ENCODE measurements at regions not wholly inside any gene's neighbourhood (a gene's known extent, or its start where the extent isn't known, plus 50 kb on each side); places are given as distances from the start of the nearest gene placed in this dataset.

DNA sequence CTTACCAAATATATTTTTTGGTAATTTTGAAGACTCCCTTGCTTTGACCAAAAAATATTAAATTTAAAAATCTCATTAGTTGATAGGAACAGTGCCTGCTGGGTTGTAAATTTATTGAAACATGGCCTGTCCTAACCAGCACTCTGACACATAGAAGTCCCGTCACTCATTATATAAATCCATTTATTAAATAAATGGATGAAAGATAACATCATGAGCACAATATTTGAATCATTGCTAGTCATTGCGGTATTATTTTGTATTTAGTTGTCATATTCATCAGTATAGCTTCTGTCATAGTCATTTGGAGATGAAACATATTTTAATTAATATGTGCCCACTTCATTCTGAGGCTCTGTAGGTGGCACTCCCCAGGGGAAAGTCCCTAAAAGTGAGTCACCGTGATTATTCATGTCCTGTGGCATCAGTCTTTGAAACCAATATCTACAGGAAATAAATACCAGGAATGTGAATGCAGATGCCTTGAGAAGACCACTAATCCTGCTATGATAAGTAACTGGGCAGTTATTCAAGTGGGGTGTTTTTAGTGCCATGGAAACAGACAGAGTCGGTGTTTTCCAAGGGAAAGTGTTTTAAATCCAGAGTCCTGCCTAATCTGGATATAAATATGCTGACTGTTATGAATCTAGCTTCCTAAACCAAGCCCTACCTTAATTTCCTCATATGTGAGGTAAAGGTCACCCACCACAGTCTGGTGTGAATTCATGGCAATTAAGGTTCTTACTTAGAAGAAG lies 302.0 kb downstream of the DUSP10 start:
- DNase-seq = no peak

DNA sequence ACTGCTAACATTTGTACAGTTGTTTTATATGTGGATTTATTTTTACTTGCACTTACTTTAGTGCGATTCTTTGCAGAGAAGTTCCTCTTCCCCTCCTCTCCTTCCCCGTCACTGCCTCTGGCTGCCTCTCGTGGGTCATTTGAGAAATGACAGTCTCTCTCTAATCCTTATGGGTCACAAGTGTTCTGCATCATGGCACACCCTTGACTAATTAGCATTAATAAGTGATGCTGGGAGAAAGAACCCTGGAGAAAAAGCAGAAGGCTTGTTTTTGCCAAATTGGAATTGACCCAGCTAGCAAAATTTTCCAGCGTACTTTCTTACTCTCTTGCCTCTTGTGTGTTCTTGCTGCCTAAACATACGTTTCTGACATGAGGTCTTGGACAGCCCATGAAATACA lies 301.2 kb downstream of the DUSP10 start:
- DNase-seq = no peak

DNA sequence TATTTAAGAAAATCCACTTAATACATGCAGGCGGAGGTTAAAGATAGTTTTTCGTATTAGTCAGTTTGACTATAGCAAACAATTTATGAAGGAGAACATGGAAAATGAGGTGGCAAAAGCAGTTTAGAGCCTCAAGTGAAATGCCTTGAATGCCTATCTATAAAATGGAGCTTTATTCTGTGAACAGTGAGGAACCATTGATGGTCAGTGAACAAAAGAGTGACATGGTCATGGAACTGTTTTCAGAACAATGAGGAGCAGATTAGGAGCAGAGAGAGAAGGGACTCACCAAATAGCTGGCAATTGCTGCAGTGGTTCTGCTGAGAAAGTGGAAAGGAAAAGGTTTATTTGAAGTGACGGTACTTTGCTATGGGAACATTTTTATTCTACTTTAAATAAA lies 299.8 kb downstream of the DUSP10 start:
- DNase-seq = no peak

DNA sequence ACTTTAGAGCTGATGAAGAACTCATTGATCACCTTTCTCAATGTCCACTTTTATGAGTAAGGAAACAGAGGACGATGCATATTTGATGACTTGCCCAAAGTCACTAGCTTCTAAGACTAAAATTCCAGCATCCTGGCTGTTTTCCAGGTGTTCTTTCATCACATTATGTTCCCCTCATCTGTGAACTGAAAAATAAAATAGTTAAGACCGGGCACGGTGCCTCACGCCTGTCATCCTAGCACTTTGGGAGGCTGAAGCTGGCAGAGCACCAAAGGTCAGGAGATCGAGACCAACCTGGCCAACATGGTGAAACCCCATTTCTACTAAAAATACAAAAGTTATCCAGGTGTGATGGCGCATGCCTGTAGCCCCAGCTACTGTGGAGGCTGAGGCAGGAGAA lies 297.5 kb downstream of the DUSP10 start:
- DNase-seq = no peak

DNA sequence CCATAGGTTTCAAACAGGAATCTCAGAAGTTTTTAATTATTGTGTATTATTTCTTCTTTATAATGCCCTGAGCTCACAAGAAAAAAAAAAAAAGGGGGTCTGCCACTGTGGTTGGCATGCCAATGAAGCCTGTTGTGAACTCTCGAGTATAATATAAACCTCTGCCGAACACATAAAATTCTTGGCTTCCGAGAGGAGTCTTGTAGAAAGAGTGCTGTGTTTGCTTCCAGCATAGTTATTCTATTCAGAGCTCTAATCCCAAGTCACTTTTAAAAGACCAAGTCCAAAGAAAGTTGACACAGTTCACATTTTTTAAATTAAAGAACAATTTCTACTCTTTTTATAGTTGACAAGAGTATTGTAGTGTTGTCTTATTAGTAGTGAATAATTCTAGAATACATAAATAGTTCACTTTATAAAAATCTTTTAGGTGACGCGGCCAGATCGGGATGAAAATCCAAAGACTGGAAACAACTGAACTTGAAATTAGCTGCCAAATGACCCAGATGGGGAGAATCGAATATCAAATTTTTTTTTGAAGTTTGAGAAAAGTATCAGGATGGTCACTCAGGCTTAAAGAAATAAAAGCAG lies 293.2 kb downstream of the DUSP10 start:
- no peak for DNase-seq

DNA sequence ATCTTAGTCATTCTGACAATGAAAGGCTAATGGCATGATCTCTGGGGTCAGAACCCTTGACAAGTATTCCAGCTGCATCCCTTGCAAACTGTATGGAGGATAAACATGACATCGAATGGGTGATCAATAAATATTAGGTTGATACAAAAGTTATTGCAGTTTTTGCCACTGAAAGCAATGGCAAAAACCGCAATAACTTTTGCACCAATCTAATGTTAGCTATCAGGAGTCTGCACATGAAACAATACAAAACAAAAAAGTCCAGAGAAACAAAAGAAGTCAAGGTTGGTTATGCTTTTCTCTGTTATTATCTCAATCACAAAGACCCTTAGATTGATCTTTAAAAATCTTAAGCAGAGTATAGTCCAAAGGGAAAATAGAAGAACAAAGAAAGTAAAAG lies 292.7 kb downstream of the DUSP10 start:
- no peak for DNase-seq

DNA sequence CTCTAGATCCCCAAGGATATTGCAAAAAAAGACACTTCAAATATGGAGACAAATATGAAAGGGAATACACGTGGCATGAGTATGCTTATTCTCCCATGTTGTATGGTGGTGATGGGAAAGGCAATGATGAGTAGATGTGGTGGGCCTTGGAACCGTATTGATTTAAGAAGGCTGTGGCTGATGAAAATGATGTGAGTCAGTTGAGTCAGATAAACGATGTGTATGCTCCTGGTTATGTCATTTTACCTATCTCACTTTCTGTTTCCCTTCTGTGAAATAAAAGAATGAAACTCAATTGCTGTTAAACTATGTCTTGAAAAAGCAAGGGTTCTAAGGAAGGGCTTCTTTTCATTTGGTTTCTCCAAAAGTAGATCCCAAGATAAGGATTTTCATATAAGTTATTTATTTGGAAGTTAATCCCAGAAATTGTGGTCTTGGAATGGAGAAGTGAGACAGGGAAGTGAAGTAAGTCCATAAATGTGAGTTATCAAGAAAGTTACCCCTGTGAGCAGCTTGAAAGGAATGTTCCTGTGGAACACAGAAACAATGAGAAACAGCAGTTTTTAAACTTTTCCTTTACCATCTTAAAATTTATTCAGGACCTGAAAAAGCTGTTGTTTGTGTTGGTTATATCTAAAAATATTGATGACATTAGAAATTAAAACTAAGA lies 292.0 kb downstream of the DUSP10 start:
- DNase-seq = no peak

DNA sequence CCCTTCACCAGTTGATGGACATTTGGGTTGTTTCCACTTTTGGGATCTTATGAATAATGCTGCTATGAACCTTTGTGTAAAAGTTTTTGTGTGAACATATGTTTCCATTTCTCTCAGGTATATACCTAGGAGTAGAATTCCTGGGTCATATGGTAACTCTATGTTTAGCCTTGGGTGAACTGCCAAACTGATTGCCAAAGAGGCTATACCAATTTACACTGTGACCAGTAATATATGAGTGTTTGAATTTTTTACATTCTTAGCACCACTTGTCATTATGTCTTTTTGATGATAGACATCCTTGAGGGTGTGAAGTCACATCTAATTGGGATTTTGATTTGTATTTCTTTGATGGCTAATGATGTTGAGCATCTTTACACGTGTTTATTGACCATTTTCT lies 290.1 kb downstream of the DUSP10 start:
- no peak for DNase-seq

DNA sequence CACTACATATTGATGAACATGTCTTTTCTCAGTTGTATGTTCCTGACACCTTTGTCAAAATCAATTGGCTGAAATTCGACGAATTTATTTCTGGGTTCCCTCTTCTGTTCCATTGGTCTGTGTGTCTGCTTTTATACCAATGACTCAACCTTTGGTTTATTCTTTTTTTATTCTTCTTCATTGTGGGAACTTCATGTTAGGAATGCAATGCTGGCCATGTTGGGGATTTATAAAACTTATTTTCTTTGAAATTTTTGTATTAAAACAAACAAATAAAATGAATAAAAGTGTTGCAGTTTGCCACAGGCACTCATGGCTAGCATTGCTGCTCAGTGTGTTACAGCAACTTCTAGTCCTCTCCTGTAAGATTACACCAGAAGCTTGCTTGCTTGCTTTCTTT lies 287.8 kb downstream of the DUSP10 start:
- no peak for DNase-seq

DNA sequence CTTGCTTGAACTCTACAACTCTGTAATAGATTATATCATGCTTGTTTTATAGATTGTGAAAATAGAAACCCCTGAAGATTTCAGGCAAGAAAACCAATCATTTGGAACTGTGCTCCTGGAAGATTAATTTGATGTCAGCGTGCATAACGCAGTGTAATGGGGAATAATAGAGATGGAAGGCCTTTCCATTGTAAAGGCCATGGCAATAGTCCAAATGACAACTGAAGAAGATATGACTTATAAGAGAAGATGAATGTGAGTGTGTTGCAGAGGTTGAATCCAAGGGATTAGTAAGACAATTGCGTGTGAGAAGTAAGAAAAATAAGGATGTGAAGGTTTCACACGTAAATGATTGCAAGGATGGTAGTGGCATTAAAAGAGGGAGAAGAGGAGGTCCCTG lies 285.0 kb downstream of the DUSP10 start:
- no peak for DNase-seq

DNA sequence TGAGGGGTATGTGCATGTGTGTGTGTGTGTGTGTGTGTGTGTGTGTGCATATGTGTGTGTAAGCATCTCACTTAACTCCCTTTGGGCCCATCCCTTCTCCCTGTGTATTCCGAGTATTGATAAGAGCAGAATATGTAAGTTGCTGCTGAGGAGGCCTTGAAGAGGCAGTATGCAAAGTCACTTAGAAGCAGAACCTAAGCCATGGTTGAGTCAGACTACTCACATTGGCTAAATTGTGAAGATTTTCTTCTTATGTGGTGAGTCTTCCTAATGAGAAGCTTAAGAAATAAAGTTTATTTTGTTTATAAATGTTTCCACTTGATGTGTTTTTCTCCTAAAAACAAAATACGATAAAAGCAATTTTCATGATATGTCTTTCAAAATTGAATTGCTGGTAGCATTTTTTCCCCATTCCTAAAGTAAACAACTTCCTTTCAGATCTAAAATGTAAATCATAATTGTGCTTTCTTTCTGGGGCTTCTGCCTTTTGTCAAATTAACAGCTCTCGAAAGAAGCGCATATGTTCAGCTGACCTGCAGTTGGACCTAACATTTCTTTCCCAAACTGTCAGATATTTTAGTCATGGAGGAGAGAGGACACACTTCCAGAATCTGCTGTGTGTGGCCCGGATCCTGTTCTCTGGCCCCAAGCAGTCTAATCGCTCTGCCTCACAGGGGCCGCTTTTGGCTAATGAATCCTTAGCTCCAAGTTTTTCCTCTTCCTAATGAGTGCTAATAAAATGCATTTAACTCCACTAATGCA lies 284.0 kb downstream of the DUSP10 start:
- DNase-seq = no peak

DNA sequence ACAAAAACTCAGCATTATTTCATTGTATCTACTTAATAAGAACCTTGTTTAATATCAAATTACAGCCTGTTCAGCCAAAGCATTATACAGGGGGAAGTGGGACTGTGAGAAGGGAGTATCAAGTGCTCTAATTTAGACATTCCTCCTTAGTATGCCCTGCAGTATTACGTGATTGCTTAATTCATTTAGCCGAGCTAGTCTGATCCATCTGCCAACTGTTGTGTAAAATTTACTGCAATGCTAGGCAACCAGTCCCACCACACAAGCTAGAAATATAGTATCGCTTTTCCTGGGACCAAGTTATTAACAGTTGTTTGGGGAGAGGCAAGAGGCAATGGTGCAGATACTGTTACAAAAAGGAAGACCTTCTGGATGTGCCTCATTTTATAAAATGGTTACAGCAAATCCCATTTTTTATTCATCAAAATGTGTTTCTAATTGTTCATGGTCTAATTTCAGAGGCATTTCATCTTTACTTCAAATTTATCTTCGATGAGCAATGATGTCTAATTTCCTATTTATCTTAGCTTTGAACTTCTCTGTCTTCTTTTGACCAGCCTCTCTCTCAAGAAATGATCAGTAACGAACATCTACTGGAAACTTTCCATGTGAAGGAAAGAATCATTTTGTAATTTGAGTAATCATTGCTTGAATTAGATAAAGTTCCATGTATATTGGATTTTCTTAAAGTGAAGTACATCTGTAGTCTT lies 283.3 kb downstream of the DUSP10 start:
- DNase-seq = no peak

DNA sequence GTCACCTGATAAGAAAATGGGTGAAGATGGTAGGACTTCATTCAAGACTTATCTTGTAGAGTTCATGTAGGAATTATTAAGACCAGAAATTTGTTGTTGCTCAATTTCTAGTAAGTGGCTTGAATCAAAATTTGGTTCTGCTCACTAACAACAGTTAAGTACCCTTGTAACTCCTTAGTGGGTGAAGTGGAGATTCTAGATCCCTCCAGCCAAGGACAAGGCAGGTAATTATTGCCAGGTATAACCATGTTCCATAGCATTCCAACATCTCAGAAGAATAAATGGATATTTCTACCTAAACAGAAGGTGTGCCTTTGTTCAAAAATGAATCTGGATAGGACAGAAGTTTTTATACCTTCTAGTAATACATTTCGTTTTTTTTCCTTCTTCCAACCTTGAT lies 282.3 kb downstream of the DUSP10 start:
- no peak for DNase-seq

DNA sequence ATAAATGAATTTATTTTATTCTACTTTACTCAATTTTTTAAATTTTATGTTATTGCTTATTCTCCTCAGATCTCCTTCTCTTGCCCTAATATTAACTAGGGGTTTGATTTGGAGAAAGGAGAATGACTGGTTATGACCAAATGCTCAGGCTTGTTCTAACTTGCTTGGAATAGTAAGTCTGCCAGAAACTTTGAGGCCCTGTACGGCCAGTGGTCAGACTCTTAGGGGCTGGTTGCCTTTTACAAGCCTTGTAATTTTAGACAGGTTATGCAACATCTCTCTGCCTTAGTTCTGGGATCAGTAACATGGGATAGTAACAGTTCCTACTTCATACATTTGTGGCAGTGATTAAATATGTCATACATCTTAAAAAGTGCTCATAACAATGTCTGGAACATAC lies 279.5 kb downstream of the DUSP10 start:
- no peak for DNase-seq

DNA sequence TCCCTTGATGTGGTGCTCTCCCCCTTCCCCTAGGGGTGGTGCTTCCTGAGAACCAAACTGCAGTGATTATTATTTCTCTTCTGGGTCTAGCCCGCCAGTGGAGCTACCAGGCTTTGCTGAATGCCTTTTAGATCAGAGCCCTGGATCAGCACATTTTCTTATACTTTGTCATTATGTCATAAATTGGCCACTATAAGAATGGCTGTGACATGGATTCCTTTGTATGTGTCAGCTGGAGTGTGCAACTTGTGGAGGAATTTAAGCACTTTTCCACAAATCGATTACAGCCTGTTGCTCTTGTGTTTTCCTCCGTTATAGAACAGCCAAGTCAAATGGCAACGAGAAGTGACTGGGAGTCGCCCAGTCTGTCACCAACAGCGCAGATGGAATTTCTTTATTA lies 273.3 kb downstream of the DUSP10 start:
- DNase-seq = no peak

DNA sequence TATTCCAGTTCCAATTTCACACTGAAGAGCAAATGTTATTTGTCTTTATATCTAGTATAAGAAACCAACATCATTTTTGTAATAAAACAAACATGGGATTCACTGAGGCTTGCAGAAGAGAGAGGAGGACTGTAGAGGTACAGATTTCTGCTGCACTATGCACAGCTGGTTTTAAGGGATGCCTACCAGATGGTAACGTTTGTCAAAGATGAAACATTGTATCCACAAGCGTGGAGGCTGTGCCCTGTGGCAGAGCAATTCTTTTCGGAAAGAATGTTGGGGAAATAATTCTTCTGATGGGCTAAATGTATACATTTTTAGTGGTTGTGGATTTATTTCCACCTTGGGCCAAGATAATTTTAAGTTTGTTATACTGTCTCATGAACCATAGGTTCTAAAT lies 272.4 kb downstream of the DUSP10 start:
- DNase-seq = no peak

DNA sequence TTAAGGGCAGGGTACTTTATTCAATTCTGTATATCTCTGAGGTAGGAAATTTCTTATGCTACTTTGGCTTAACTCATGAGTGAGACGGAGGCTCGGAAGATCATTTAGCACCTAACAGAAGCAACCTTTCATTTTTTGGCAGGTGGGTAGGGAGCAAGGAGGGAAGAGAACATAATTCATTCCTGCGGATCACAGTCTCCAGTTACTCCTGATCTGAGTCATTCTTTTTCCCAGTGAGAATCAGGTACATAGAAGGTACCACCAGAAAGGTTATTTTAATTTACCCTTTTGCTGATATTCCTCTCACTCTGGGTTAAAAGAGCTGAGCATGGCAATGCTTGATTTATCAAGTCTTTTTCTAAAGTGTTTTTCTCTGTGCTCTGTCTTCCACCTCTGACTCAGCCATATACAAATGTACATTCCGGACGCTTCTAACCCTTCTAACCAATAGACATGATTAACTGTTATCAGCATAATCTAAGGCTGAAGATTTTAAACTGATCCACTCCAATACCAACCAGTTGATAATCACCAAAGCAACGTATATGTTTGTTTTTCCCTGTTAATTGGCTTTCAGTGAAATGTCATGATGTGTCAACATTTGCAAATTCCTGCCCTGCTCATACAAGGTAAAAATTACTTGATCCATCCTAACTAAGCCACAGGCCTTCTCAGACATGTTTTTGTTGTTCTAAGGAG lies 271.7 kb downstream of the DUSP10 start:
- DNase-seq = no peak

DNA sequence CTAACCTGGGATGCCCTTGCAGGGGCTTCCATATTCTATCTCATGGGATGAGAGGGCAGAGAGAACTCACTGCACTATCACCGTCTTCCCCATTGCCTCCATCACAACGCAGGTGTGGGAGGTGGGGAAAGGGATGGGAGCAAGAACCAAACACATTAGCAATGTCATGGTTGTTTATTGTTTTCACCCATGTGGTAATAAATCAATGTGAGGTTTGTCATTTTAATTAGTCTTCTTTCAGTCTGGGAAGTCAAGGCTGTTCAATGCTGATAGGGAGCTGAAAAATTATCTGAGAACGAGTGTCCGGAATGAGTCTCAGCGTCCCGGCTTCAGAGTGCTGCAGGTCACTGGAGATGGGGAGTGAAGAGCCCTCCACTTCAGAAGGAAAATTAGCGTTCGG lies 268.5 kb downstream of the DUSP10 start:
- DNase-seq = no peak

DNA sequence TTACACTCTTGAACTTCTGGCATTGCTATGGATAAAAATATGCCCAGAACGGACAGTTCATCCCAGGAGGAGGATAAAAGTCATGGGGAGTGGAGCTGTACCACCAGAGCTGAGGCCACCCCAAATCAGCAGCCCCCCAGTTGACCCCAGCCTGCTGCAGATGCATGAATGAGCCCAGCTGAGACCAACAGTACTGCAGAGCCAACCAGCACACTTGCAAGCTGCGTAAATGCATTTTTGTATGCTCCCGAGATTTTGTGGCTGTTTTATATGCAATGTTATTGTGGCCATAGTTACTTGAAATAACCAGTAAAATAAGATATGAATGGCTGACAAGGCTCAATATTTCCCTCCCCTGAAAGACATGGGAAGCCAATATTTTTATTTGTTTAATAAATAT lies 264.6 kb downstream of the DUSP10 start:
- DNase-seq = no peak

DNA sequence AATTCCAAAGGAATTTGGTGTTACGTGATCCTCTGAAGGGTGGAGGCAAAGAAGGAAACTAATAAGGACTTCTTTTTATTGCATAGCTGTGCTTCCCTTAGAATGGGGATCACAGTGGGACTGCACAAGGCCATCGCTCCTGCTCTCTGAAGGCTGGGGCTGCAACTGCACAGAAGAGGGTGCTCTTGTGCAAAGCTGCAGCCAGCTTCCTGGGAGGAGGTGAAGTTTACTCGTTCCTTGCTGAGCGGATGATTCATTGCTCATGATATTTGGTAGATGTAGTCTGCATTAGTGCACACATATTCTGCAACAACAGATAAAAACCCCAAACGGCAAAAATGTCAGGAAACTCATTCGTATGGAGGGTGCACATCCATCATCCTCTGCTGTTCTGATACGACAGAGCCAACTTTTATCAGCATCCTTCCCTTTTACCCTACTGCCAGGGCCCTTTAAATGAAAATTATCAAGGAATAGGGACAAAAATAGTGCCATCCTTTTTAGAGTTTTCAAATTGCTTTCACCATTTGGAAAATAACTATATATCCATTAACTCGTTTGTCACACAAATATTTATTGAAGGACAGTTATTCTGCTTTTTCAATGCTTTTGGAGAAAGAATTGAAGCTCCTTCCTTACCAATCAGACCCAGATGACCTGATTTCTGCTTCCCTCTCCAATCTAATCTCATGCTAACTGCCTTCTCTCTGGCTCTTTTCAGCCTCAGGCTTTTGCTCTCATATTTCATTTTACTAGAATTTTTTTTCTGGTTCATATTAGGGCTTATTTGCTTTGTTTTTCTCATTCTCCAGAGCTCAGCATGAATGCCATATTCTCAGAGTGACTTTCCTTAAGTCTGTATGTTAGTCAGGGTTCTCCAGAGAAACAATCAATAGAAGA lies 263.6 kb downstream of the DUSP10 start:
- DNase-seq = no peak

DNA sequence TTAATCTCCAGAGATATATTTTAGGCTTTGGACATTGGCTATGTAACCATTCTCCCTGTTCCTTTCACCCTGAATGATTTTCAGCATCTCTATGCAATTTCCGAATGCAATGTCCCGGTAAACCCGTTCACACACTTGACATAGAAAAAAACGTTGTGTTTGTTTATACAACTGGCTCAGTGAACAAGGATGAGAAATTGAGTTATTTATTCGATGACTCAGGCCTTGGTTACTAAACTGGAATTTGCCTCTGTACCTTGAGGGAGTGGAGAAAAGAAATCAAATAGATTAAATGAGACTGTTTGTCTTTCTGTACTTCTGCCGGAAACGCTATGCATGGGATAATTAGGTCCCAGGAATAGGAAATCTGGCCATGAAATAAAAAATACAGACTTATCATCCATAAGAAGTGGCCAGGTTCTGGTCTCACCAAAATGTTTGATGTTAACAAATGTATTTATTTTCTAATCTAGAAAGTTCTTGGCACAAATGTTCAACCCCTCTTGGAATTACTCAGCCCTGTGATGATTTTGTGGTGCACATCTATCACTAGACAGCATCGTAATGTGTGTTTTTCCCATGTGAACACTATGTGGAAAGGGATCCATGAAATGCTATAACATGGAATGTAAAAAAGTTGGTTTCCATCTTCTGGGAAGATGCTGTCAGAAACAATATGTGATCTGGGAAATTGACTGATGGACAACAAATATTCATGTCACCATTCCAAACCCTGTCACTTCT lies 253.9 kb downstream of the DUSP10 start:
- DNase-seq = no peak
